ENCODE measurements at regions not wholly inside any gene's neighbourhood (a gene's known extent, or its start where the extent isn't known, plus 50 kb on each side); places are given as distances from the start of the nearest gene placed in this dataset.
"Not testable (repeated sequence)": the region's sequence is repeated elsewhere in the genome, so short reads cannot be mapped to it uniquely, and the experiment has no call there.

DNA sequence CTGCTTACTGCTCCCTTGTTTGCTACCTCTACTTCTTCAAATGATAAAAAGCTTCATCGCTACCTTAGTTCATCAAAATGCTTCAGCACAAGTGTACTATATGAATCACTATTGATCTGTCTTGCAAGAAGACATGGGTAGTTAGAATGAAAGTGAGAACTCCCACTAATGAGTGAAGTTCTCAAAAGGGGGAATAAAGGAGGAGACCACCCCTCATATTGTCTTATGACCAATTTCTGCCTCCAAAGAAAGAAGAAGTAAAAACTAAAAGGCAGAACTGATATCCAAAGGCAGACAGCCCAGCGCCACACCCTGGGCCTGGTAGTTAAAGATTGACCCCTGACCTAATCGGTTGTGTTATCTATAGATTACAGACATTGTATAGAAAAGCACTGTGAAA, 63.4 kb upstream of the RAP1B start:
- DNase-seq (ENCODE audit: low read depth in 2 of 2), result not testable (repeated sequence)

DNA sequence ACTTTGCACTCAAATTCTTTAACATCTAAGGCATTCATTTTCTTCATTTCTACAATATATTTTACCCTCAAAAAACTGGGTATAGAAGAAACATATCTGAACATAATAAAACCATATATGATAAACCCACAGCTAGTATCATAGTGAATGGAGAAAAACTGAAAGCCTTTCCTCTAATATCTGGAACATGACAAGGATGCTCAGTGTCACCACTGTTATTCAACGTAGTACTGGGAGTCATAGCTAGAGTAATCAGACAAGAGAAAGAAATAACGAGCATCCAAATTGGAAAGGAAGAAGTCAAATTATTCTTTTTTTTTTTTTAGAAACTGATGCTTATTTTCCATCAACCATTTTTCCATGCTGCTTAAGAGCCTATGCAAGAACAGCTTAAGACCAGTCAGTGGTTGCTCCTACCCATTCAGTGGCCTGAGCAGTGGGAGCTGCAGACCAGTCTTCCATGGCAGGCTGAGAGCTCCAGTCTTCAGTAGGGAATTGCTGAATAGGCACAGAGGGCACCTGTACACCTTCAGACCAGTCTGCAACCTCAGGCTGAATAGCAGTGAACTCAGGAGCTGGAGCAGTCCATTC, 58.0 kb upstream of the RAP1B start:
- not testable (repeated sequence) for DNase-seq (ENCODE audit: low read depth in 2 of 2)

DNA sequence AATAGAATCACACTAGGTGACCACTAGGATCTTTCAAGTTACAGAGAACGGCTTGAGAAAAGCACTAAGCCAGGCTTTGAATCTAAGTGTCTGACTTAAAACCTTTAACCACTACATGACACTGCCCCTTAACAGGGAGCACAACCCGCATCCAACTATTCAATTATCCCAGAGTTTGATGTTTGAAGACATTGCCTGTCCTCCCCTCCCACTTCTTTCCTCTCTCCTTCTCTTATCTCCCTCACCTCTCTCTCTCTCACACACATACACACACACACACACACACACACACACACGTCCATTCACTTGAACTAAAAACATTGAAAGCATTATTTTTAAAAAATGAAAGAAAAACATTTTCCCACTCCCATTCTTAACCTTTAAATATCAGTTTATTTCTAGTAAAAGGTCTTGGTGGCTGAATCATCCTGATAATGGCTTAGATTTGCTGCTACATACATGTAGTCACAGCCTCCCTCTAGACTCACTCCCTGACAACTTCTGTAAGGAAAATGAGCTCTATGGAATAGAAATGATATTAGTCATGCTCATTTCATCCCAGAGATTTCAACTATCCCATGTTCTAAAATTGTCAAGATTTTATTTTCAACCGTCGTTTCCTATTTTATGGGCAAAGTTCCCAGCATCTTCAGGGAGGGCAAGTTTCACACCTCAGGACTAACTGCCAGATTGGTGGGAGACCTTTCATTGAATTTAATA, 53.5 kb upstream of the RAP1B start:
- no peak for DNase-seq (ENCODE audit: low read depth in 2 of 2)

DNA sequence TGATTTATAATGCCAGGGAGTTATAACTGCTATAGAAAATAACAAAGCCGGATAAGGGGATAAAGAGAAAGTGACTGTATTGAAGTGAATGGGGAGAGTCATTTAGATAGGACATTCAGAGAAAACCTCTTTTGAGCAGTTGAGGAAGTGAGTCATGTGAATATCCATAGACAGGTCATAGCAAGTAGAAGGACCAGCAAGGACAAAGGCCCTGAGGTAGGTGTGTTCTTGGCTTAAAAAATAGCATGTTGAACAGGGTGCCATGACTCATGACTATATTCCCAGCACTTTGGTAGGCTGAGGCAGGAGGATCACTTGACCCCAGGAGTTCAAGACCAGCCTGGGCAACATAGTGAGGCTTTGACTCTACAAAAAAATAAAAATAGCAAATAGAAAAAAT, 51.5 kb upstream of the RAP1B start:
- DNase-seq (ENCODE audit: low read depth in 2 of 2), result no peak

DNA sequence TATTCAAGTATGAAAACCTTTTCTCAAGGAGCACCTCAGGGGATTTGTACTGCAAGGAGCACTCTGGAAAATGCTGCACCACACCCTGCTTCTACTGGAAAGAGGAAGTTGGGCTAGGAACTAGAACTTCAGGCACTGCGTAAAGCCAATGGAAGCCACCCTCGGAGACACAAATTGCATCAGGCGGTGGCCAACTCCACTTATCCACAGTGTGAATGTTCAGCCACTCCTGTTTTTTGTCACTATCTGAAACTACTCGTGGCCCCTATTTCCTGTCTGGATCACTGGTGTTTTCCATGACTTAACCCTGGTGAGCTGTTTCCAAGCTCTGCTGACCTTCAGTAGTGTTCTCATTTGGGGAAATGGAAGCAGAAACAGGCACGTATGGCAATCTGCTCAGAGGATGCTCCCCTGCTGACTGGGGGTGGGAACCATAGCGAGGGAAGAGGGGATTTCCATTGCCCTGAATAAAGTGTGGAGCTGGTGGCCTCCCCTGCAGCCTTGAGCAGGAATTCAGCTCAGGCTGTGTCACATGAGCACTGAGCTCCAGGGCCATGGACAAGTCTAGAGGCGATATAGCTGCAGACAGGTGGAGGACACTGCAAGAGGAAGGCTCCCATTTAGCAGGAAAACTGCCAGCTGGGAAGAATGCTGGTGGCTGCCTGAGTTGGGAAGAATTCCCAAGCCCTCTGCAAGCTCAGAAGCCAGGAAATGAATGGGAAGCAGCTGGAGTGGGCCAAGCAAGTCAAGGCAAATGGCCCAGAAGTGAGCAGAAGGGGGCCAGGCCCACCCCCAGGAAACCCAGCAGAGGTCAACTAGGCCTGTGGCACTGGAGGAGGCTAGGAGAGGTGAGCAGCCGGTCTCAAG, 50.5 kb upstream of the RAP1B start:
- no peak for DNase-seq (ENCODE audit: low read depth in 2 of 2)

DNA sequence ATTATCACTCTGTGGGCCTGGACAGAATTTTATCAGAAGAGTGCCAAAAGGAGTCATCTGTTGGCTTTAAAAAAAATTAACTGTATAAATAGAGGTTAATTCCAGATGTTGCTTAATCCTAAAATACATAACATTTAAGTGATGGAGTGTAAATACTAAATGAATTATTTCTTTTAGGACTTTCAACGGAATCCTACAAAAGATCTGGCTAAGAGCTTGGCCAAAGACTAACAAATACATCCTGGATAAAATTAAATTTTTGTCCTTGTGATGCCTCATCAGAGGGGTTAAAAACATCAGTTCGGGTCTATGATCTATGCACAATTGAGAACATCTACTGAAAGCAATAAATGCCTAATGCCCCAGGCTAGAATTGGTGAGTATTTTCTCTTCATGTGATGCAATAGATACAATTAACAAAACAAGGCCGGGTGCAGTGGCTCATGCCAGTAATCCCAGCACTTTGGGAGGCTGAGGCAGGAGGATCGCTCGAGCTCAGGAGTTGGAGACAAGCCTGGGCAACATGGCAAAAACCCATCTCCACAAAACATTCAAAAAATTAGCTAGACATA, 49.8 kb upstream of the RAP1B start:
- no peak for DNase-seq (ENCODE audit: low read depth in 2 of 2)

Data from stimulated activated CD8-positive, alpha-beta memory T cell treated with anti-CD3 and anti-CD28 coated beads, Interleukin-2, amount 100 ng/mL, for 1 hour (primary cell).